LNCAP (cell line): ENCODE measurements at regions not wholly inside any gene's neighbourhood (a gene's known extent, or its start where the extent isn't known, plus 50 kb on each side); places are given as distances from the start of the nearest gene placed in this dataset.

Experiments used
- CTCF ChIP-seq: fragments of 450-650 bp; IDR thresholded peaks from 2 replicates; pipeline ENCODE4 v1.5.1; 2017; ENCODE audit warnings: mild to moderate bottlenecking

GRCh38 chr22:47927648-47928210 is 1165.3 kb downstream of the TBC1D22A start:
- TF ChIP-seq CTCF = no peak

- TF ChIP-seq CTCF = no peak
Observed at GRCh38 chr22:47923011-47923427, 1160.6 kb downstream of the TBC1D22A start.

- no peak for TF ChIP-seq CTCF
Observed at GRCh38 chr22:47921906-47922305, 1159.5 kb downstream of the TBC1D22A start.

- TF ChIP-seq CTCF = no peak
Observed at GRCh38 chr22:47920380-47920959, 1158.0 kb downstream of the TBC1D22A start.

GRCh38 chr22:47919893-47920292 is 1157.4 kb downstream of the TBC1D22A start:
- no peak for TF ChIP-seq CTCF

- TF ChIP-seq CTCF = no peak
Observed at GRCh38 chr22:47919001-47919441, 1156.6 kb downstream of the TBC1D22A start.

GRCh38 chr22:47918276-47918921 is 1155.9 kb downstream of the TBC1D22A start:
- no peak for TF ChIP-seq CTCF
